ENCODE measurements at regions not wholly inside any gene's neighbourhood (a gene's known extent, or its start where the extent isn't known, plus 50 kb on each side); places are given as distances from the start of the nearest gene placed in this dataset.

GRCh38 chr3:159844801-159845261 is 143.8 kb upstream of the IL12A start:
- no peak for DNase-seq (ENCODE audit: low read depth)
- no peak for TF ChIP-seq MYC (IDR thresholded peaks at IDR 0.05; ENCODE audit: low read depth, low read length)
- TF ChIP-seq CTCF (IDR thresholded peaks at IDR 0.05; ENCODE audit: low read depth, low read length): no peak
- no peak for TF ChIP-seq MAX (IDR thresholded peaks at IDR 0.05; ENCODE audit: low read depth, low read length)
- no peak for TF ChIP-seq POLR2A (IDR thresholded peaks at IDR 0.05; ENCODE audit: extremely low read depth, insufficient read length)
- H3K4me3 ChIP-seq (ENCODE audit: low read depth, low read length): no peak overlapping the region

- no peak for DNase-seq (ENCODE audit: low read depth)
Observed at GRCh38 chr3:159845737-159846136, 142.9 kb upstream of the IL12A start.

GRCh38 chr3:159846255-159846654 is 142.4 kb upstream of the IL12A start:
- H3K4me3 ChIP-seq (ENCODE audit: low read depth, low read length): no peak overlapping the region
- DNase-seq (ENCODE audit: low read depth): no peak
- no peak for TF ChIP-seq CTCF (IDR thresholded peaks at IDR 0.05; ENCODE audit: low read depth, low read length)
- TF ChIP-seq MAX (IDR thresholded peaks at IDR 0.05; ENCODE audit: low read depth, low read length): no peak
- no peak for TF ChIP-seq MYC (IDR thresholded peaks at IDR 0.05; ENCODE audit: low read depth, low read length)
- no peak for TF ChIP-seq POLR2A (IDR thresholded peaks at IDR 0.05; ENCODE audit: extremely low read depth, insufficient read length)

More at GRCh38 chr3:159845737-159846136, 142.9 kb upstream of the IL12A start:
- H3K4me3 ChIP-seq (ENCODE audit: low read depth, low read length): no peak overlapping the region
- TF ChIP-seq MYC (IDR thresholded peaks at IDR 0.05; ENCODE audit: low read depth, low read length) (no peak), POLR2A (IDR thresholded peaks at IDR 0.05; ENCODE audit: extremely low read depth, insufficient read length) (no peak), MAX (IDR thresholded peaks at IDR 0.05; ENCODE audit: low read depth, low read length) (no peak), CTCF (IDR thresholded peaks at IDR 0.05; ENCODE audit: low read depth, low read length) (no peak)

GRCh38 chr3:159848348-159849118 is 140.1 kb upstream of the IL12A start:
- H3K4me3 ChIP-seq (ENCODE audit: low read depth, low read length): no peak overlapping the region
- DNase-seq (ENCODE audit: low read depth): no peak
- TF ChIP-seq CTCF (IDR thresholded peaks at IDR 0.05; ENCODE audit: low read depth, low read length) (no peak), MAX (IDR thresholded peaks at IDR 0.05; ENCODE audit: low read depth, low read length) (no peak), MYC (IDR thresholded peaks at IDR 0.05; ENCODE audit: low read depth, low read length) (no peak), POLR2A (IDR thresholded peaks at IDR 0.05; ENCODE audit: extremely low read depth, insufficient read length) (no peak)

GRCh38 chr3:159850481-159850880 is 138.2 kb upstream of the IL12A start:
- peak; percentile 18 for DNase-seq (ENCODE audit: low read depth)
- TF ChIP-seq MAX (IDR thresholded peaks at IDR 0.05; ENCODE audit: low read depth, low read length) (no peak), POLR2A (IDR thresholded peaks at IDR 0.05; ENCODE audit: extremely low read depth, insufficient read length) (no peak), CTCF (IDR thresholded peaks at IDR 0.05; ENCODE audit: low read depth, low read length) (no peak), MYC (IDR thresholded peaks at IDR 0.05; ENCODE audit: low read depth, low read length) (no peak)
- no peak overlapping the region for H3K4me3 ChIP-seq (ENCODE audit: low read depth, low read length)

All from NB4 (cell line).